ENCODE measurements at regions not wholly inside any gene's neighbourhood (a gene's known extent, or its start where the extent isn't known, plus 50 kb on each side); places are given as distances from the start of the nearest gene placed in this dataset.

DNA sequence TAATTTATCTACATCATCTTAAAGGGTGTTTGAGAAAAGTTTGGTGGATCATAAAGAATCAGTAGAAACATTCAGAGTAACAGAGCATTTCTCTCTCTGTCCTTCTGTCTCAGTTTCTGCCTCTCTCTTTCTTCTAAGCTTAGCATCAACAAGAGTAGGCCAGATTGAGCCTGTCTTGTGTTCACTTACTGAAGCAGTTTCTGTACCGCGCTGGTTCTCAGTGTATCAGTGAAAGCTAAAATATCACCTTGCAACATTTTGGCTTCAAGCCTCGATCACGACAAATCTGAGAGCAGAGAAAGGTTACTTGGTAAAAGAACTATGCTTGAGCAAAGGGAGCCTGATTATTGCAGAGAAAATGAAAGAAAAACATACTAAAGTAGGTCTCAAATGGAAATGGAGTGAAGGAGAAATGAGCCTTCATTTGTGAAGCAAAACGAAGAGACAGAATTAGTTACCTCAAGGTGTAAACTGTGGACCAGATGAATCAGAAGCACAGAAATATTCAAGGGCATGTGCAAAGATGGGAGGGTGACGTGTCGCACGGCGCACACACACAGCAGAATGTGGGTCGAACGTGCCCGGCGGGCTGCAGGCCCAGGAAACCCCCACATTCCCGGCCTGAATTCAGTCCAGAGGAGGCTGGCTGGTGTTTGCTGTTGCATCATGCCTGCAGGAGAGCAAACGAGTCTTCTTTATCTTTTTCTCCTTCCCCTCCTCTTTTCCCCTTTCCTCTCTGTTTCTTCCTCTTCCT is 509.3 kb downstream of the QKI start:
- H3K4me3 ChIP-seq, result no peak overlapping the region
- H3K27ac ChIP-seq, result no peak overlapping the region
- DNase-seq (ENCODE audit: low spot score), result no peak
- TF ChIP-seq, protein P1, sequence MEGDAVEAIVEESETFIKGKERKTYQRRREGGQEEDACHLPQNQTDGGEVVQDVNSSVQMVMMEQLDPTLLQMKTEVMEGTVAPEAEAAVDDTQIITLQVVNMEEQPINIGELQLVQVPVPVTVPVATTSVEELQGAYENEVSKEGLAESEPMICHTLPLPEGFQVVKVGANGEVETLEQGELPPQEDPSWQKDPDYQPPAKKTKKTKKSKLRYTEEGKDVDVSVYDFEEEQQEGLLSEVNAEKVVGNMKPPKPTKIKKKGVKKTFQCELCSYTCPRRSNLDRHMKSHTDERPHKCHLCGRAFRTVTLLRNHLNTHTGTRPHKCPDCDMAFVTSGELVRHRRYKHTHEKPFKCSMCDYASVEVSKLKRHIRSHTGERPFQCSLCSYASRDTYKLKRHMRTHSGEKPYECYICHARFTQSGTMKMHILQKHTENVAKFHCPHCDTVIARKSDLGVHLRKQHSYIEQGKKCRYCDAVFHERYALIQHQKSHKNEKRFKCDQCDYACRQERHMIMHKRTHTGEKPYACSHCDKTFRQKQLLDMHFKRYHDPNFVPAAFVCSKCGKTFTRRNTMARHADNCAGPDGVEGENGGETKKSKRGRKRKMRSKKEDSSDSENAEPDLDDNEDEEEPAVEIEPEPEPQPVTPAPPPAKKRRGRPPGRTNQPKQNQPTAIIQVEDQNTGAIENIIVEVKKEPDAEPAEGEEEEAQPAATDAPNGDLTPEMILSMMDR (IDR thresholded peaks at IDR 0.05), result no peak

DNA sequence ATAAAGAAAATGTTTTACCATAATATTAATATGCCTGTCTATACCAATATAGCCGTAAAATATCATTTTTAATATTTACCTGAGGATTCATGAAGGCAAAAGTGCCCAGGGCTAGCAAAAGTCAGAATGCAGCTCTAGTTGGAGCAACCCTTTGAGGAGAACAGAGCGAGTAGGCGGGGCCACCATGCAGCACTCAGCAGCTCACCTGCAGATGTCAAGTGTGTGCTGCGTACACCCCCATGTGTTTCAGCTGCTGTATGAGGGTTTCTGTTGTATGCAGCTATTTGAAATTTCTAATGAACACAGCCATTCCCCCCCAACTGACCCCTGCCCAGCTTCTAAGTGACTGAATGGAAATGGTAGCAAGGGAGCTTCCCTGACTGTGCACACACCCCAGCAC is 508.0 kb downstream of the QKI start:
- H3K27ac ChIP-seq, result no peak overlapping the region
- no peak overlapping the region for H3K4me3 ChIP-seq
- DNase-seq (ENCODE audit: low spot score), result no peak
- TF ChIP-seq, protein P1 (IDR thresholded peaks at IDR 0.05), result no peak

DNA sequence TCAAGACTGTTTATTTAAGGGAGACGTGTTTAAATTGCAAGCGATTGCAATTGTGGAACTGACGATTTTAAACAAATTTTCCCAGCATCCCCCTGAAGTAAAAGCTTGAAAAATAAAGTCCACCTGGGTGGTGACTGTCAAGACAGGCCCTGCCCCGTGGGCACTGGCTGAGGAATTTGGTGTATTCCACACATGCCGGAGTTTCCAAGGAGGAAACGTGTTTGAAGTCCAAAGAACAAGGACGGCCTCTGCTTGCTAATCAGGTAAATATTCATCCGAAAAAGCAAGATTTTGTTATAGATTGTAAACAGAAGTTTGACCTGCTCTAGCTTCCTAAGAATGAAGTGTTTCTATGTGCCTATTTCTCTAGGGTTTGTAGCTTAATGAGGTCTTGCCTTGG is 505.1 kb downstream of the QKI start:
- Histone ChIP-seq H3K27ac (no peak overlapping the region), H3K4me3 (no peak overlapping the region)
- TF ChIP-seq, protein P1 (IDR thresholded peaks at IDR 0.05), result no peak
- DNase-seq (ENCODE audit: low spot score), result no peak

DNA sequence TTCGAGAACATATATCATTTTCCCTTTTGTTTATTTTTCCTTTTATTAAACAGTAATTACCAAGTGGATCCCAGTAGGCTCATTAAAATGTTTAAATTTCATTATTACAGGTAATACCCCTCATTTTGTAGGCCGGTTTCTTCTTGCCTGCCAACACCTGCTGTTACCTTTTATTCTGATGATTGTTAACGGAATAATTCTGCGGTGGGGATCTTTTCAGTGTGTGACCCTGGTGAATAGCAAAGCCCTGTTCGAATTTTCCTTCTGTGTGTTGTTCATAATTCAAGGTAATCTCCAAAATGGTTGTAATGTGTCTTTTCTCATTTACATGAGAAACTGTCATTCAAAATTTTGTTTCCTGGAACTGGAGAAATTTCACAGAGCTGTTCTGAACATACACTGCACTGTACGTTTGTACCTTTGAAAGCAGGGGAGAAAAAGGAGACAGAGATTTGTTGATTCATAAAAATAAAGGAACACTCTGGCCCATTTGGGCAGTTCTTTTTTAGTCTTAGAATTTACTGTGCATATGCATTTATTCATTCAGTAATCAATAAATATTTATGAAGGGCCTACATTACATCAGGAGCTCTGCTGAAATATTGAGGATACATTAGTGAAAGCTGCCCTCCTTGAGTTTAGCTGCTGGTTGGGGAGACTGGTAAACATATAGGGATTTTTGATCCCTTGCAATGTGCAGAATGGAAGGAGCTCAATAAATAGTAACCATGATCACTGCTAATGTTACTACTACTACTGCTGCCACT is 502.0 kb downstream of the QKI start:
- DNase-seq (ENCODE audit: low spot score), result no peak
- H3K4me3 ChIP-seq, result no peak overlapping the region
- TF ChIP-seq, protein P1 (IDR thresholded peaks at IDR 0.05), result no peak
- H3K27ac ChIP-seq, result no peak overlapping the region

DNA sequence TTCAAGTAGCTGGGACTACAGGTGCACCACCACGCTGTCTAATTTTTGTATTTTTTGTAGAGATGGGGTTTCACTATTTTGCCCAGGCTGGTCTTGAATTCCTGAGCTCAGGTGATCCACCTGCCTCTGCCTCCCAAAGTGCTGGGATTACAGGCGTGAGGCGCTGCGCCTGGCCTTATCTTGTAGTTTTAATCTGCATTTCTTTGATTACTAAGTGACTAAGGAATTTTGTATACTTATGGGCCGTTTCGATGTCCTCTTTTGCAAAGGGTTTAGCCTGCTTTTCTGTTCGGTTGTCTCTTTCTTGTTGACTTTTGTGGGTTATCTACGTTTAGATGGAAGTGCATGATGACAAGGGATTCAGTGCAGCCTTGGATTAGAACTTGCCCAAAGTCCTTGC is 500.6 kb downstream of the QKI start:
- Histone ChIP-seq H3K4me3 (no peak overlapping the region), H3K27ac (no peak overlapping the region)
- no peak for DNase-seq (ENCODE audit: low spot score)
- TF ChIP-seq, protein P1 (IDR thresholded peaks at IDR 0.05), result no peak

DNA sequence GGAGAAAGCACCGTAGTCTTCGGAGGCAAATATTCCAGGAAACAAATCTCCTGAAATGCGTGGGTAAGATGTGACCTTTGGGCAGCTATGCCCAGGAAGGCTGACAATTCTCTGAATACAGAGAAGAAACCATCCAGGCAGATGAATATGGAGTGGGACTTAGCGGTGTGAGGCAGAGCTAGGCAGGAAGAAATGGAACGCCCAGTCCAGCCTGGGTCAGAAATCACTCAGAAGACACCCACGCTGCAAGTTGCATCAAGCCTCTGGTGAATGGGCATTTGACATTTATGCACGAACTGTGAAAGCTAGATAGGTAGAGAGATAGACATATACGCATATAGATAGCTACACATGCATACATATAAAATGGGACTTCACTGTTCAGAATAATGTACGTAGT is 498.5 kb downstream of the QKI start:
- Histone ChIP-seq H3K4me3 (no peak overlapping the region), H3K27ac (no peak overlapping the region)
- no peak for DNase-seq (ENCODE audit: low spot score)
- TF ChIP-seq, protein P1 (IDR thresholded peaks at IDR 0.05), result no peak
